ENCODE measurements at regions not wholly inside any gene's neighbourhood (a gene's known extent, or its start where the extent isn't known, plus 50 kb on each side); places are given as distances from the start of the nearest gene placed in this dataset.

GRCh38 chr4:124085561-124086180, 626.9 kb downstream of the ANKRD50 start:
- TF ChIP-seq, protein P1, sequence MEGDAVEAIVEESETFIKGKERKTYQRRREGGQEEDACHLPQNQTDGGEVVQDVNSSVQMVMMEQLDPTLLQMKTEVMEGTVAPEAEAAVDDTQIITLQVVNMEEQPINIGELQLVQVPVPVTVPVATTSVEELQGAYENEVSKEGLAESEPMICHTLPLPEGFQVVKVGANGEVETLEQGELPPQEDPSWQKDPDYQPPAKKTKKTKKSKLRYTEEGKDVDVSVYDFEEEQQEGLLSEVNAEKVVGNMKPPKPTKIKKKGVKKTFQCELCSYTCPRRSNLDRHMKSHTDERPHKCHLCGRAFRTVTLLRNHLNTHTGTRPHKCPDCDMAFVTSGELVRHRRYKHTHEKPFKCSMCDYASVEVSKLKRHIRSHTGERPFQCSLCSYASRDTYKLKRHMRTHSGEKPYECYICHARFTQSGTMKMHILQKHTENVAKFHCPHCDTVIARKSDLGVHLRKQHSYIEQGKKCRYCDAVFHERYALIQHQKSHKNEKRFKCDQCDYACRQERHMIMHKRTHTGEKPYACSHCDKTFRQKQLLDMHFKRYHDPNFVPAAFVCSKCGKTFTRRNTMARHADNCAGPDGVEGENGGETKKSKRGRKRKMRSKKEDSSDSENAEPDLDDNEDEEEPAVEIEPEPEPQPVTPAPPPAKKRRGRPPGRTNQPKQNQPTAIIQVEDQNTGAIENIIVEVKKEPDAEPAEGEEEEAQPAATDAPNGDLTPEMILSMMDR (IDR thresholded peaks at IDR 0.05), result no peak
- WGBS, 2 donors, result 66% methylated on average over 3 of the region's 3 CpGs

DNA sequence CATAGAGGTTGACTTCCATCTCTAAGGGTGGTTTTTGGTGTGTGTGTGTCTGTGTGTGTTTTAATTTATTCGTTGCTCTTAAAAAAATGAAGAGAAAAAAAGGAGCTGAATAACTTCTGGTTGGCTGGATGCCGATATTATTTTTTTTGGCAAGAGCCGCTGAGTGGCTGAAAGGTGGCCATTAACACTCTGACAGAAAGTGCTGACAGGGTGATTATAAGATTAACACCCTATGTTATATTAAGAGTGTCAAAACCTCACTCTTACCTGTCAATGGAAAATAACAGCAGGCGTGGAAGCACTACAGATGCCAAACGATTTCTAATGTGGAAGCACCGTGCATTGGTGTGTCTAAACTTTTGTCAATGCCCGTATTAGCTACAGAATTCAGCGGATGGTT, 622.5 kb downstream of the ANKRD50 start:
- ATAC-seq, result peak in 3 of 8 donors; percentile 24 to 78 (median 50)
- Histone ChIP-seq H3K9me3 (peaks cover 0 to 4% (median 0%) of the 10 kb centered on the region in 11 donors), H3K27ac (no peak overlapping the region), H3K36me3 (no peaks in the 10 kb centered on the region), H3K4me3 (no peak overlapping the region), H3K27me3 (no peaks in the 10 kb centered on the region), H3K4me1 (peaks cover 0 to 6% (median 0%) of the 10 kb centered on the region in 9 donors)
- intact Hi-C loops (cut with DNase I), result no loop called here
- TF ChIP-seq, protein P1 (IDR thresholded peaks at IDR 0.05), result no peak
- DNase-seq, result peak in 1 of 2 donors; percentile 20
- 38 to 58% methylated on average over 8 of the region's 8 CpGs for WGBS, 2 donors

More at GRCh38 chr4:124085561-124086180, 626.9 kb downstream of the ANKRD50 start:
- H3K4me1 ChIP-seq, result peaks cover 0 to 6% (median 0%) of the 10 kb centered on the region in 9 donors
- no peaks in the 10 kb centered on the region for H3K27me3 ChIP-seq
- H3K4me3 ChIP-seq, result no peak overlapping the region
- H3K9me3 ChIP-seq, result peaks cover 0 to 10% (median 5%) of the 10 kb centered on the region in 11 donors
- ATAC-seq (no peak), DNase-seq (no peak)
- peak overlapping the region in 2 of 10 donors; percentile 1 to 17 for H3K27ac ChIP-seq
- H3K36me3 ChIP-seq, result no peaks in the 10 kb centered on the region
- intact Hi-C loops (cut with DNase I), result no loop called here

GRCh38 chr4:124092101-124092500, 620.4 kb downstream of the ANKRD50 start:
- Histone ChIP-seq H3K4me3 (no peak overlapping the region), H3K27ac (peak overlapping the region in 6 of 10 donors; percentile 3 to 55 (median 28)), H3K36me3 (no peaks in the 10 kb centered on the region), H3K27me3 (no peaks in the 10 kb centered on the region), H3K9me3 (peaks cover 0 to 4% (median 0%) of the 10 kb centered on the region in 11 donors), H3K4me1 (peaks cover 0 to 17% (median 4%) of the 10 kb centered on the region in 9 donors)
- DNase-seq (no peak), ATAC-seq (peak in 4 of 8 donors; percentile 39 to 47 (median 44))
- intact Hi-C loops (cut with DNase I), result no loop called here
- TF ChIP-seq, protein P1 (IDR thresholded peaks at IDR 0.05), result no peak

DNA sequence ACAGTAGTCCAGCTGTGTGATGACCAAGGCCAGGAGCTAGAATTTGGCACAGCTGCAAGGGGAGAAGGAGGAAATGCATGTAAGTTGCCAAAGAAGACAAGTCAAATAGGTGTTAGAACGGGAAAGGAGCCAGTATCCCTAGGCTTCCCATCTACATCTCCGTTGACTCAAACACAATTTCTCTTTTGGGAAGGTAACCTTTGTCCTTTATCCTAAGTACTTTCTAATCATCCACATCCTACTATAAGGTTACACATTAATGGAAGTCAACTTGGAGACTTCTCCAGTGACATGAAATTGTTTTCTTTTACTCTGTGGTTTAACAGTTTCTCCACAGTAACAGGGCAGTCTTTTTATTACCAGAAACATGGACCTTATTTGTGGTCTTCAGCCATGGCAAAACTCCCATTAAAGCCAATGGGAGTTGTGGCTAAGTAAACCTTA, 620.0 kb downstream of the ANKRD50 start:
- ATAC-seq (peak in 6 of 8 donors; percentile 20 to 76 (median 45)), DNase-seq (peak in 1 of 2 donors; percentile 31)
- Histone ChIP-seq H3K4me3 (no peak overlapping the region), H3K9me3 (peaks cover 0 to 4% (median 0%) of the 10 kb centered on the region in 11 donors), H3K36me3 (no peaks in the 10 kb centered on the region), H3K4me1 (peaks cover 0 to 17% (median 4%) of the 10 kb centered on the region in 9 donors), H3K27me3 (no peaks in the 10 kb centered on the region), H3K27ac (peak overlapping the region in 5 of 10 donors; percentile 3 to 55 (median 38))
- 40 to 51% methylated on average over 2 of the region's 2 CpGs for WGBS, 2 donors
- TF ChIP-seq, protein P1 (IDR thresholded peaks at IDR 0.05), result no peak
- intact Hi-C loops (cut with DNase I), result no loop called here
